GM12875 (cell line): ENCODE measurements at regions not wholly inside any gene's neighbourhood (a gene's known extent, or its start where the extent isn't known, plus 50 kb on each side); places are given as distances from the start of the nearest gene placed in this dataset.

Experiments
- H3K4me3 ChIP-seq: one replicate; pipeline ENCODE4 v1.5.1; 2011; ENCODE audit warnings: low read depth, low read length, control low read depth
- CTCF ChIP-seq: IDR thresholded peaks from 2 replicates; pipeline ENCODE4 v1.5.1; 2011; ENCODE audit warnings: low read depth, mild to moderate bottlenecking, control low read depth, inconsistent platforms, low read length, moderate library complexity, borderline replicate concordance; ENCODE audit not compliant: insufficient read depth

GRCh38 chr7:53539558-53539957 lies 504.1 kb downstream of the POM121L12 start:
- H3K4me3 ChIP-seq, result no peak overlapping the region
- TF ChIP-seq CTCF, result no peak

- H3K4me3 ChIP-seq, result no peak overlapping the region
- no peak for TF ChIP-seq CTCF
Measured at GRCh38 chr7:53541475-53541874, 506.0 kb downstream of the POM121L12 start.

- TF ChIP-seq CTCF, result no peak
- H3K4me3 ChIP-seq, result no peak overlapping the region
Measured at GRCh38 chr7:53542157-53542556, 506.7 kb downstream of the POM121L12 start.
